Ectodermal cell (in vitro differentiated cells): ENCODE measurements at regions not wholly inside any gene's neighbourhood (a gene's known extent, or its start where the extent isn't known, plus 50 kb on each side); places are given as distances from the start of the nearest gene placed in this dataset.

Source experiments
- H3K27ac ChIP-seq: 2 replicates; pipeline ENCODE4 v1.7.0; 2013; ENCODE audit warnings: mild to moderate bottlenecking, low read depth, low read length; ENCODE audit not compliant: insufficient read depth, poor library complexity, severe bottlenecking
- H3K27me3 ChIP-seq: 2 replicates; pipeline ENCODE4 v1.7.0; 2013; ENCODE audit warnings: mild to moderate bottlenecking, low read length; ENCODE audit not compliant: insufficient read depth, control insufficient read depth, poor library complexity, severe bottlenecking
- H3K36me3 ChIP-seq: one replicate; pipeline ENCODE4 v1.7.0; 2013; ENCODE audit warnings: low read length; ENCODE audit not compliant: control insufficient read depth, insufficient read depth
- H3K4me1 ChIP-seq: one replicate; pipeline ENCODE4 v1.7.0; 2013; ENCODE audit warnings: low read length; ENCODE audit not compliant: control insufficient read depth, insufficient read depth
- H3K4me3 ChIP-seq: 2 replicates; pipeline ENCODE4 v1.7.0; 2013; ENCODE audit warnings: low read depth, low read length, control low read depth; ENCODE audit not compliant: insufficient read depth
- H3K9me3 ChIP-seq: 2 replicates; pipeline ENCODE4 v1.7.0; 2013; ENCODE audit warnings: mild to moderate bottlenecking, low read length, moderate library complexity; ENCODE audit not compliant: control insufficient read depth
- WGBS, 2 experiments: methylation state at CpG; one replicate each; pipeline ENCODE4 v1.1.7; 2013; ENCODE audit warnings: missing lambda C conversion rate in 2 of 2; 5-methylcytosine and 5-hydroxymethylcytosine counted together

GRCh38 chr10:47152861-47153349 is 147.1 kb upstream of the GDF10 start:
- peaks cover 4% of the 10 kb centered on the region for H3K9me3 ChIP-seq
- WGBS, 2 experiments = 87 to 95% methylated on average over 2 to 3 of the region's 3 CpGs
- H3K4me1 ChIP-seq = no peaks in the 10 kb centered on the region

DNA sequence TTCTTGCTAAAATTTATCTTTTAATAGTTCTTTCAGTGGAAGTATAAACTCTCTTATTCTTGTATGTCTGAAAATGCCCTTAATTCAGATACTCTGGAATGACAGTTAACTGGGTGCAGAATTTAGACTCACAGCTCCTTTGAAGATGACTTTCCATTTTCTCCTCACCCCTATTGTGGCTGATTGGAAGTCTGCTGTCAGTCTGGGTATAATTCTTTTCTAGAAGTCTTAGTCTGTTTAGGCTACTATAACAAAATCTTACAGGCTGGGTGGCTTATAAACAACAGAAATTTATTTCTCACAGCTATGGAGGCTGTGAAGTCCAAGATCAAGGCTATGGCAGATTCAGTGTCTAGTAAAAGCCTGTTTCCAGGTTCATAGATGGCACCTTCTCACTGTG is 145.2 kb upstream of the GDF10 start:
- H3K9me3 ChIP-seq = peaks cover 4% of the 10 kb centered on the region
- no peaks in the 10 kb centered on the region for H3K36me3 ChIP-seq
- no peaks in the 10 kb centered on the region for H3K27me3 ChIP-seq
- H3K4me1 ChIP-seq = no peaks in the 10 kb centered on the region
- no peak overlapping the region for H3K4me3 ChIP-seq
- no peak overlapping the region for H3K27ac ChIP-seq

More at GRCh38 chr10:47152861-47153349, 147.1 kb upstream of the GDF10 start:
- Histone ChIP-seq H3K27ac (no peak overlapping the region), H3K4me3 (no peak overlapping the region), H3K36me3 (no peaks in the 10 kb centered on the region), H3K27me3 (no peaks in the 10 kb centered on the region)

DNA sequence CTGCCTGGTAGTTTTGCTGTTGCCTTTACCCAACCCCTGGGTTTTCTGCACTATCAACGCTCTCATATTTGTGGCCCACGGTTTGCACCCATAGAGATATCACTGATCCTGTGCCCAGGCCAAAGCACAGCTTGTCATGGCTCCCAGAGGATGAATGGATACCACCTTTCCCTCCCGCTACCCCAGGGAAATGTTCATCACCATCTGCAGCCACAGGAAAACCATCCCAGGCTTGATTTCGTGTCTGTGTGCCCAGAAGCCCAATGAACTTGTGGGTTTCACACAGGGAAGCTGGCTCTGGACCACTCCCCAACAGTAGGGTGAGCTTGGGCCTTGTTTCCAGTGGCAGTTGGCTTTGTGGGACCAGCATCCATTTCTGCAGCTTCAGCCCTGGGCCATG is 143.1 kb upstream of the GDF10 start:
- Histone ChIP-seq H3K4me3 (no peak overlapping the region), H3K9me3 (peaks cover 4% of the 10 kb centered on the region)
- WGBS, 2 experiments = 86 to 88% methylated on average over 4 of the region's 4 CpGs

GRCh38 chr10:47158116-47159071 is 141.6 kb upstream of the GDF10 start:
- no peak overlapping the region for H3K27ac ChIP-seq
- no peaks in the 10 kb centered on the region for H3K4me1 ChIP-seq
- H3K36me3 ChIP-seq = no peaks in the 10 kb centered on the region
- H3K27me3 ChIP-seq = no peaks in the 10 kb centered on the region
- 92 to 95% methylated on average over 10 of the region's 10 CpGs for WGBS, 2 experiments
- no peak overlapping the region for H3K4me3 ChIP-seq
- peaks cover 4% of the 10 kb centered on the region for H3K9me3 ChIP-seq

More for the DNA sequence above, 143.1 kb upstream of the GDF10 start:
- no peaks in the 10 kb centered on the region for H3K36me3 ChIP-seq
- H3K4me1 ChIP-seq = no peaks in the 10 kb centered on the region
- no peaks in the 10 kb centered on the region for H3K27me3 ChIP-seq
- no peak overlapping the region for H3K27ac ChIP-seq

GRCh38 chr10:47159361-47160260 is 140.4 kb upstream of the GDF10 start:
- H3K4me3 ChIP-seq = no peak overlapping the region
- no peaks in the 10 kb centered on the region for H3K27me3 ChIP-seq
- H3K9me3 ChIP-seq = peaks cover 4% of the 10 kb centered on the region
- H3K36me3 ChIP-seq = no peaks in the 10 kb centered on the region
- H3K27ac ChIP-seq = no peak overlapping the region
- 92 to 95% methylated on average over 7 of the region's 7 CpGs for WGBS, 2 experiments
- H3K4me1 ChIP-seq = no peaks in the 10 kb centered on the region

DNA sequence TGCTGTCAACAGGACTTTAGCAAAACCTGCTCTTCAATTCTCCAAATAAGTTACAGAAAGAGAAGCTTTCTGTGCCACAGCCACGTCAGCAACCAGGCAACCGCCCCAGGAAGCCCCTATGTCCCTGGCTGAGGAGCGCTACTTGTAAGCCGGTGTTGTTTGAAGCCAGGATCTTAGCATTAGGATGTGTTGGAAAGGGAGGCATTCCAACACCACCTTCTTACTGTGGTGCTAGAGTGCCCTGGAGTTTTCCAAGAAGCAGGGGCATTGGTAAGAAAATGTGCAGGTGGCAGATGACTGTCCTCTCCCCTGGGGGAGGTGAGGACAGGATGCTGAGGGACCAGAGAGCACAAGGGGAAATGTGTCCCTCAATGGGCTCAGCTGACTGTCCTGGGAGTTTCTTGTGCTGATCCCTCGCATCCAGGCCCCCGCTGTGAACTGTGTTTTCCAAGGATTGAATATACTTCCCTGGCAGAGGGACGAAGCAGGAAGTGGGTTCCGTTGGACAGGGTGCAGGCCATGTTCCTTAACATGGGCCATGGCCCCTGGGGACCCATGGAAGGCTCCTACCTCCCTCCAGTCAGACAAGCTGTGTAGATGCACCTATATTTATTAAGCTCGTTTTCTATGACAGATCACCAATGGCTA is 139.6 kb upstream of the GDF10 start:
- Histone ChIP-seq H3K27ac (no peak overlapping the region), H3K27me3 (no peaks in the 10 kb centered on the region), H3K36me3 (no peaks in the 10 kb centered on the region), H3K4me1 (no peaks in the 10 kb centered on the region), H3K9me3 (no peaks in the 10 kb centered on the region), H3K4me3 (no peak overlapping the region)
- 89 to 93% methylated on average over 9 of the region's 9 CpGs for WGBS, 2 experiments

- 90 to 94% methylated on average over 4 of the region's 4 CpGs for WGBS, 2 experiments
- Histone ChIP-seq H3K27ac (no peak overlapping the region), H3K36me3 (no peaks in the 10 kb centered on the region), H3K4me1 (no peaks in the 10 kb centered on the region), H3K9me3 (no peaks in the 10 kb centered on the region), H3K4me3 (no peak overlapping the region), H3K27me3 (no peaks in the 10 kb centered on the region)
Measured at GRCh38 chr10:47160967-47161366, 139.0 kb upstream of the GDF10 start.

GRCh38 chr10:47161465-47161864 is 138.5 kb upstream of the GDF10 start:
- 92 to 94% methylated on average over 4 of the region's 4 CpGs for WGBS, 2 experiments

DNA sequence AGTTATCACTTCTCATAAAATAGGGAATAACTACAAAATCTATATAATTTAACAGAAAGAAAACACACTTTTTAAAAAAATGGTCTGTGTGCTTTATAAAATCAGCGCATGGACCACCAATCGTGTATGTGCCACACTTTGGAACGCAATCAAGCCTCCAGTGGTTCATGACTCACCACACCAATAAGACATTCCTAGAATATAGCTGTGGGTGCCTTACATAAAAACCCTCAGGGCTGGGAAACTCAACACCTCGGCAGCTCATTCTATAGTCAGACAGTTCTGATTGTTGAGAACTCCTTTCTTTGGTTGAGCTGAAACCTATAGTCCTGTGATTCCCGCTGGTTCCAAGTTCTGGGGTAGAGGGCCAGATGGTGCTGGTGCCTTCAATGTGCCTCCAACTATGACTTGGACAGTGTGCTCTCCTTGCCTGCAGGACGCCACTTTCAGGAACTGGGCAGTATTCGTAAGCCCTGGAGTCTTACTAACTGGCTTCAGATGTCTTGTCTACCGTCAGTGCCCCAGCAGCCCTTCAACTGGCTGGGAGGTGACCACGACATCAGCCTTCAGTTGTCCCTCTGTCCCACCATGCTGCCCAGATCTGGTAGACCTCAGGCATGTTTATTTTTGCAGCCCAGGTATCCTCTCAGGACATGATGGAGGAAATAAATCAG is 135.7 kb upstream of the GDF10 start:
- WGBS, 2 experiments = 92 to 95% methylated on average over 9 of the region's 9 CpGs
- Histone ChIP-seq H3K27me3 (no peaks in the 10 kb centered on the region), H3K27ac (no peak overlapping the region), H3K4me3 (no peak overlapping the region), H3K9me3 (no peaks in the 10 kb centered on the region), H3K36me3 (no peaks in the 10 kb centered on the region), H3K4me1 (no peaks in the 10 kb centered on the region)

More at GRCh38 chr10:47161465-47161864, 138.5 kb upstream of the GDF10 start:
- Histone ChIP-seq H3K27me3 (no peaks in the 10 kb centered on the region), H3K27ac (no peak overlapping the region), H3K4me1 (no peaks in the 10 kb centered on the region), H3K4me3 (no peak overlapping the region), H3K36me3 (no peaks in the 10 kb centered on the region), H3K9me3 (no peaks in the 10 kb centered on the region)
